GM21515 (cell line): ENCODE measurements at regions not wholly inside any gene's neighbourhood (a gene's known extent, or its start where the extent isn't known, plus 50 kb on each side); places are given as distances from the start of the nearest gene placed in this dataset.

Experiments
- ATAC-seq: cut with Tn5 transposase; IDR thresholded peaks from one replicate; pipeline ENCODE4 v1.9.1; 2021; ENCODE audit not compliant: unreplicated experiment

DNA sequence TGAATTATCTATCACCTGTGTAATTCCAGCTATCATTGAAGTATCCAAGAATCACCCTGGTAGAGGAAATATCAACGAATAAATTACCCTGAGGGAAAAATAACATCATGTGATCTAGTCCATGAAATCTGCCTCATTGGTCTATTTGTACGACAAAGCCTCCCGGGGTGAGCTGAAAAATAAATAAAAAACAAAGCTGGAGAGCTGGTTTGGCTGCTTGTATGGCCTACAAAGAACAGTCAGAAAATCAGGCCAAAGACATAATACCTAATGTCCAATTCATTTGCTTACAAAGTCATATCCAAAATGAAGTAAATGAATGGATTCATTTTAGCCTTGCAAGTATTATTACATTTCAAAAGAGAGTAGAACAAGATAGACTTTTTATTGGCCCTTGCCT lies 449.9 kb downstream of the KLF12 start:
- ATAC-seq, result no peak

DNA sequence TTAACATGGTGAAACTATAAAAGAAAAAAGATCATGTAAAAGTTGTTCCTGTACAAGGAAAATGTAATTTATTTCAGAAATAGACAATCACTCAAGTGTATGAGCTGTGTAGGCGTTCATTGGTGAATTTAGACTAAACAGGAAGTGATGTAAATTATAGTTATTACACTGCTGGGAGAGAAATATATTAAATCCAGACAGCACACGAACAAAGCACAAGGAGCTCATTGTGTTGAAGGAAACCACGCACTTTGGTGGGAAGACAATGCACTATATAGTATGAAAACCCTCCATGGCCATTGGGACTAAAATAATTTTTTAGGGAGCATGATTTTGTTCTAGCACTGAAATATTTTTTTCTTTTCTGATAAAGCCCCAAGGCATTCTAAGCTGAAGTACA lies 450.5 kb downstream of the KLF12 start:
- no peak for ATAC-seq

DNA sequence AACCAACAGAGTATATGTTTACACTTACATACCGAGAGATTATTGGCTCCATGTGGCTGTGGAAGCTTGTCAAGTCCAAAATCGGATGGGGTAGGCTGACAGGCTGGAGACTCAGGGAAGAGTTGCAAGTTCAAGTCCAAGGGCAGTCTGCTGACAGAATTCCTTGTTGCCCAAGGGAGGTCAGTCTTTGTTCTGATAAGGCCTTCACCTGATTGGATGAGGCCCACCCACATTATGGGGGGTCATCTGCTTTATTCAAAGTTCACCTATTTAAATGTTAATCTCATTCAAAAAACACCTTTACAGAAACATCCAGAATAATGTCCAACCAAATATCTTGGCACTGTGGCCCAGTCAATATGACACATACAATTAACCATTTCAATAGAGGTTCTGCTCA lies 452.4 kb downstream of the KLF12 start:
- no peak for ATAC-seq

DNA sequence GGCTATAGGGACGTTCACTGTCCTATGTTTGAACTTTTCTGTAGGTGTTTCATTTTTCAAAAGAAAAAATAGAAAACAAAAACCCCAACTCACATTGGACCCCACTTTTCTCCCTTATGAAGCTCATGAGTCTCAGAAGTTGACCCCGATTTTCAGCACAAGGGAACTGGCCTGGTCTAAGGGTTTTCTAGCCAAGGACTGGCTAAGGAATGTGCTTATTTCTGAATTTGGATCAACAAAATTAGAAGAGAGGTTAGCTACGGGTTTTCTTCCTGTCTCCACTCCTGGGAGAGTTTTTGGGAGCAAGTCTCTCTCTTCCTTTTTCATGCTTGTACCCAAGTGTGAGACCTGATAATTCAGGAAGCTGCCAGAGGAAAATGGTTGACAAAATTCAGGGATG lies 453.2 kb downstream of the KLF12 start:
- ATAC-seq, result no peak

DNA sequence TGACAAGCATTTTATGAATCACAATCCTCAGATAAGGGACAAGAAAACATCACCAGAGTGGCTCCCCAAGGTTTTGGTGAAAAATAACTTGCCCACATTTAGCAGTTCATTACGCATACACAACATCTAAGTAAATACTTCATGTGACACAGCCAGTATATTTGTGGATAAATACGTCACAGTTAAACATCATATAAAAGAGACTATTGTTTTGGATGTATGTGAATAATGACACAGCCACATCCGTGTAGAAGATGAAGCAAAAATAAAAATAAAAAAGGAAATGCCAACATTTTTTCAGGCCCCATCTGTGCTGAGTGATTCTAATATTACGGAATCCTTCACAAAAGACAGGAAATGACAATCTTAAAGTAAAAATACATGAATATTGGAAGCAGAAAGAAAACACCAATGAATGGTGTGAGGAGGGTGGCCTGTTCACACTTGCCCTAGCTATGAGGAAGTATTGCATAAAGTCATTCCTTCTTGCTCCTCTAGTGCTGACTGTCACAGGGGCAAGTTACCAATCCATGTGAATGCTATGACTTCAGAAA lies 457.1 kb downstream of the KLF12 start:
- no peak for ATAC-seq

DNA sequence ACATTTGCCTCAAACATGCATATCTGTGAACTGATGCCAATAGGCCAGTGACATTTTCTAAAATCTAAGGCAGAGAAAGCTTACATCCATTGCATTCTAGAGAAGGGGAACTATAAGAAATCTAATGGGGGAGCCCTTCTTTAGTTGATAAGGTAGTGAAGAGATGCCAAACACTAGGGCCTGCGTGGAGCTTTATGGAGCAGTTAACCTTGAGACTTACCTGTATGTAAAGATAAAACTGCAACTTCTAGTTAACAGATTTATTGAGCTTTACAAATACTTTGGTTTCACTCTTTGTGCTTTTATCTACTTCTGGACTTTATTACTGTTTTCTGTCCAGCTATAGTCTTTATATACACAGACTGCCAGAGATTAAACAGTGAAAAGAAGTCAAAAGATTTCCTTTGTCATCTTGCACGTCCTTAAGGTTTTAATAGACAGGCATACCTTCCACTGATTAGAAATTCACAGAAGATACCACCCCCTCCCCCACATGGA lies 457.6 kb downstream of the KLF12 start:
- ATAC-seq, result no peak

DNA sequence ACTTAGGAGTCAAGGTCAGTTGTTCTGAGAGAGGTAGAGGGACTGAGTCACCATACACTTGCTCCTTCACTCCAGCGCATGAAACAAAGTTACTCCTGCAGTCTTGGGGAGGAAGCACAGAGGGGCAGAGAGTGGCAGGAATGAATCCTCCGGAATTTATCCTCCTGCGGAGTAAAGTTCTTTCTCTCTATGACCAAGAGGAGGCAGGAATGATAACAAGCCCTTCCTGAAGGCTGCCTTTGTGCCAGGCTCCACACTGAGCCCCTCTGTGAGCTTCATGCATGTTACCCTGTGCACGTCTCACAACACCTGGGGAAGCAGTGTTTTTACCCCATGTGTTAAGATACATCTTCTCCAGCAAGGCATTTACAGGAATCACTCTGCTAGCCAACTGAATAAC lies 458.4 kb downstream of the KLF12 start:
- ATAC-seq, result no peak

DNA sequence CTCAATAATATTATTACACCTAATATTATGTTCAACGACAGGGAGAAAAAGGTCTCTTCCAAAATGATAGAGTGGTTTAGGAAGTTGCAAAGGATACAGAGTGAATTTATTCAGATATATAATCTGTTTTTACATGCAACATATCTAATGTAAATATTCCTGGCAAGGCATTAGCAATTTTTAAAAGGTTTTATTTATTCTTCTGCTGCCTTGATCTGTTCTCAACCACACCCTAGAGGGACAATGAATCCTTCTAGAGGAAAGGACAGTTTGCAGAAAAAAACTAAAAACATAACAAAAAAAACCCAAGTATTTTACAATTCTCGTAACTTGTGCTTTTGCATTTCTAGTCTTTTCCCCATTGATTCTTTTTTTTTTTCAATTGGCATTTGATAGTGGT lies 459.6 kb downstream of the KLF12 start:
- ATAC-seq, result no peak

DNA sequence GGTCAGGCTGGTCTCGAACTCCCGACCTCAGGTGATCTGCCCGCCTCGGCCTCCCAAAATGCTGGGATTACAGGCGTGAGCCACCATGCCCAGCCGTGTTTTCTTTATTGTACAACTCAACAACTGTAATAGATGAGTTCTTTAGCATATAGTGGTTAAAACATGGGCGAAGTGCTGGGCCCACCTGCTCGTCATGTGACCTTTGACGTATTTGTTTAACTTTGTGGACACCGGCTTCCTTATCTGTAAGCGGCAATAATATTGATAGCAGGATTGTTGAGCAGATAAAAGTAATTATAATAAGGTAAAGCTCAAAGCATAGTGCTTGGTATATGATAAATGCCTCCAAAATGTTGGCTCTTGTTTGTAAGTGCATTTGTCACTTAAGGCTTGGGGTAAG lies 460.3 kb downstream of the KLF12 start:
- ATAC-seq, result no peak

DNA sequence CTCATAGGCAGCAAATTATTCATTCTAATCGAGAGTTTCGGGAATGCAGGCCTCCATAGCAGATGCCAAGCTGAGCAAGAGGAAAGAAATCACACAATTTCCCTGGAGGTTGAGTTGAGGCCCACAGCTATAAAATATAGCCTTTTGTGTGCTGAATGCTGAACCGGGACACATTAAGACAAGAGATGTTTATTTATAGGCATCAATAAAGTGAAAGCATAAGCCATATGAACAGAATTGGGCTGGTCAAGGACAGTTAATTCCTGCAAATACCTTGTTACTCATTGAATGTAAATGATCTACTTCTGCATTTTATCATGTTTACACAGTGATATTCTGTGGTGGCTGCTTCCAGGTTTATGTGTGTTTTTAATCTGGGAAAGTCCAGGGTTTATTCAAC lies 461.7 kb downstream of the KLF12 start:
- no peak for ATAC-seq

DNA sequence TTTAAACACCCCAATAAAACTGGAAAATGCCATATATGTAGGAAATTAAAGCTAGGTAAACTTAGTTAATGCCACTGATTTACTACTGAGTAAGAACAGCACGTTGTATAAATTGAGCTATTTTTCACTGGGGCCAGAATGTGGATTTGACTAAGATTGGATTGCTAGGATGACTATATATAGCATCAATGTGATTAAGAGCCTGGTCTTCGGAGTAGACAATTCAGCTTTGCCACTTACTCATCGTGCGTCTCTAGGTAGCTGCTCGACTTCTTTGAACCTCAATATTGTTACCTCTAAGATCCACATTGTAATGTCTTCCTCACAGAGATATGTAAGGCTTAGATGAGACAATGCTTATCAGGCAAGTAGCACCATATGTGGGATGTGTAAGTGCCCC lies 462.5 kb downstream of the KLF12 start:
- no peak for ATAC-seq

DNA sequence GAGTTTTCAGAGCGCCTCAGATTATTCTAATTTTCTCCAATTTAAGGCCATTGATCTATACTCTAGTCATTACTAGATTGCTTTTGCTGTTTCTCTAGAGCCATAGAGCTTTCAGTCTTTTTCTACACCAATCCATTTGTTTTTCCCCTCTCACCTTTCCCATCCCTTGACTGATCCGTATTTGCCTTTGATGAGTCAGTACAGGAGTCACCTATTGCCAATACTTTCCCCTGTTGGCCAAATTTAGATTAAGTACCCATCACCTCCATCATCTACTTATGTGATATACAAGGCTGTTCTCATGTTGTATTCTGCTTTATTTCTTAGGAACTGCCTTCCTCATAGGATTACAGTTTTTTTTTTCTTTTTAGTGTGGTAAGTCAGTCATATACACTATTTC lies 463.2 kb downstream of the KLF12 start:
- ATAC-seq, result no peak

DNA sequence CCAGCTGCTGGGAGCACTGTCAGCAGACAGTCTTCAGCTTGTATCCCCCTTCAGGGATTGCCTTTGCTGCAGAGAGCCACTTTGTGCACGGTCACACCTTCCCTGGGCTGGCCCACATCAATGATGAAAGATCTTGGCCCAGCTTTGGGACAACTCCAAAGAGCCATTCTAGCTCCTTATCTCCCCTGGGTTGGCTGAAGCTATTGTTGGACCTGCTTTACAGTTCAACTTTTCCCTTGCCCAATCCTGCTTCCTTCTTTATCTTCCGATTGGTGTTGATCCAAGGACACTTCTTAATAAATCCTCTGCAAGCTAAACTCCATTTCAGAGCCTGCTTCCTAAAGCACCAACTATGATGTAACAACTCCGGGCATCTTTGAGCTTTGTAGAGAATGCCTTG lies 466.4 kb downstream of the KLF12 start:
- ATAC-seq, result no peak

DNA sequence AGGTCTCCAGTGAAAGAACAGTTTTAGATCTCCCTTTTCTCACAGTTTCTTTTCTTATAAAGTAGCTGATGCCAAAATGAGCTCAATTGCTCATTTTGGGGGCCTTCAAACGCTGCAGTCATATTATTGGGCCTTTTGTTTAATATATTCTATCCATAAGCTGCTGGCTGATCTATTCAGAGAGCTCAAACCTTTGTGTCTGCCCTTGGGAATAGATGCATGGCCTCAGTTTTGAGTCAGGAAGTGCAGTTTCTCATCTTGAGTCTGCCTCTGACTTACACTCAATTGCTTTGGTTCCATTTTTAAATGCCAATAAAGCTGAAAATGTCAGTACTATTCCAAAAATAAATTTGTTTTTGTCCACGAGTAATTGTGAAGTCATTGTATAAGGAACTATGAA lies 468.9 kb downstream of the KLF12 start:
- no peak for ATAC-seq

DNA sequence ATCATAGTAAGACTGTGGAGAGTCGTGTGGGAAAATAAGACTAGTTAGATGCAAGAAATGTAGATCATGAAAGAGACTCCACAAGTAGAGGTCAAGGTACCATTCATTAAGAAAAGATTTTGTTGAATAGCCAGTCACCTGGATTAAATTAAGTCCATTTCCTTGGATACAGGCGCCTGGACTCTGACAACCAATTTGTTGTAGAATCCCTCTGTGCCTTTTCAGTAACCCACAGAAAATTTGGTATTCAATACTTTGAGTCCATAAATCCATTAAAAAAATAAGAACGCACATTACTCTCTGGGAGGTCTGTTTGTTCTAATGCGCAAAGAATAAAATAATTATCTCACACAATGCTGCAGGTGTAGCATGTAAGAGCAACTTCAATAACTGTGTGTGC lies 469.4 kb downstream of the KLF12 start:
- ATAC-seq, result no peak

DNA sequence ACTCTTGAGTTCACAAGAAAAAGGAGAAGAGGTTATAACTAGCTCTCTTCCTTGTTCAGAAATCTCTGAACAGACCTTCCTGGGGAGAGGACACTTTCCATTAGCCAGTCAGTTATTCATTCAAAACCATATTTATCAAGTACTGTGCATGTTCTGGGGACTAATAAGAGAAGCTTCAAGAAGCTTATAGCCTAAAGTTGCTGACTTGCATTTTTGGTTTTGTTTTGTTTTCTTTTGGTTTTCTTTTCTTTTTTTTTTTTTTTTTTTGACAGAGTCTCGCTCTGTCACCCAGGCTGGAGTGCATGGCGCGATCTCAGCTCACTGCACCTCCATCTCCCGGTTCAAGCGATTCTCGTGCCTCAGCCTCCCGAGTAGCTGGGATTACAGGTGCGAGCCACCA lies 471.4 kb downstream of the KLF12 start:
- no peak for ATAC-seq

DNA sequence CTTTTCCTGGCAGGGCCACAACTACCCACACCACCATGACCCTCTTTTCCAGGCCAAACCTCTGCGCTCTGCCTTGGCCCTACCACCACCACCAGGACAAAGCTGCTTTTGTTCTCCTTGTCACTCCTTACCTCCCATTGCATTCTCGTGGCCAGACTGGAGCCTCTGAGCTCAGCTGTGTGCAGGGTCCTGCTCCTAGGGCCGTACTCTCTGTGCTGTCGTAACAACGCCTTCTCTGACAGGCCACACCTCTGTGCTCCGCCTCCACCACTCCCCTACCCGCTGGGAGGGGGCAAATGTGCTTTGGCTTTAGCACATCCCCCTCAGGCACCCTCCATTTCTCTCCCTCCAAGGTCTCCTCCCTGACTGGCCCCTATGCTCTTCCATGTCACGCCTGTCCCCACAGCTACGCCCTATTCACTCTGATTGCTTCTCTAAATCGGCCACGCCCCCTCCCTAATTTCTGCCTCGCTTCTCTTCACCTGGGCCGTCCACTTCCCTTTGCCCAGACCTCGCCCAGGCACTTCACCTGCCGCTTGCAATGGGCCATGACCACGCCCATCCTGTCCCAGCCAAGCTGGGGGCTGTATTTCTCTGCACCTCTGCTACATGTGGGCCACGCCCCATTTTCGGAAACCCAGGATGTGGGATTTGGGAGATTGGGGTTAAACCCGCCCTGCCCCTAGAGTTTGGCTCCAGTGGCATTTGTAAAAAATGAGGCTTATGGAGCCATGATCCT lies 472.3 kb downstream of the KLF12 start:
- no peak for ATAC-seq

DNA sequence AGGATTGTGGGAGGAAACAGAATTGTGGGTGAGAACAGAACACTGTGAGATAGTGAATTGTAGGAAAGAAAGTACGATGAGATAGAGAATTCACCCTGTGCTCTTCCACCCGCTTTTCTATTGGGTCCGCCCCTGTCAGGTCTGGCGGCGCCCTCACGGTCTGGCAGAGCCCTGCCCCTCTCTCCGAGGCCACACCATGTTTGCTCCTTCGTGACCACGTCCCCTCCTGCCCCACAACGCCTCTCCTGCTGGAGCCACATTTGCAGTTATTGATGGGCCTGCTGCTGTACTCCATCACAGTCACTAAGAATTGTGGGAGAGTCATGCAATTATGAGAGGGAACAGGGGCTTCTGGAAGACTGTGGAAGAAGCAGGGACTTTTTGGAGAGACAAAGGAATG lies 473.1 kb downstream of the KLF12 start:
- ATAC-seq, result no peak

DNA sequence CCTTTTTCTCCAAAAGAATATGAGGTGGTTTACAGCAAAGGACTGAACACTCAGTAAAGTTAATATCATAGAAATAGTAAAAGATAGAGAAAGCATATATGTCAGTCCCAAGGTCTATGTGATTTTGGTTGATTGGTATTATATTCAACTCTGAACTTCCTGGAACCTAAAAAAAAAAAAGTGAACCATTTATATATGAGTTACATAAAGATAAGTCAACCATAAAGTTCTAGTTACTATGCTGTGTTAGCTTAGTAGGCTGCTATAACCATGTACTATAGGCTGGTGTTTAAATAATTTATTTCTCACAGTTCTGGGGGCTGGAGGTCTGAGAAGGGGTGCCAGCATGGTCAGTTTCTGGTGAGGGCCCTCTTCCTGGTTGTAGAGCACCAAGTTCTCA lies 475.6 kb downstream of the KLF12 start:
- ATAC-seq, result no peak

DNA sequence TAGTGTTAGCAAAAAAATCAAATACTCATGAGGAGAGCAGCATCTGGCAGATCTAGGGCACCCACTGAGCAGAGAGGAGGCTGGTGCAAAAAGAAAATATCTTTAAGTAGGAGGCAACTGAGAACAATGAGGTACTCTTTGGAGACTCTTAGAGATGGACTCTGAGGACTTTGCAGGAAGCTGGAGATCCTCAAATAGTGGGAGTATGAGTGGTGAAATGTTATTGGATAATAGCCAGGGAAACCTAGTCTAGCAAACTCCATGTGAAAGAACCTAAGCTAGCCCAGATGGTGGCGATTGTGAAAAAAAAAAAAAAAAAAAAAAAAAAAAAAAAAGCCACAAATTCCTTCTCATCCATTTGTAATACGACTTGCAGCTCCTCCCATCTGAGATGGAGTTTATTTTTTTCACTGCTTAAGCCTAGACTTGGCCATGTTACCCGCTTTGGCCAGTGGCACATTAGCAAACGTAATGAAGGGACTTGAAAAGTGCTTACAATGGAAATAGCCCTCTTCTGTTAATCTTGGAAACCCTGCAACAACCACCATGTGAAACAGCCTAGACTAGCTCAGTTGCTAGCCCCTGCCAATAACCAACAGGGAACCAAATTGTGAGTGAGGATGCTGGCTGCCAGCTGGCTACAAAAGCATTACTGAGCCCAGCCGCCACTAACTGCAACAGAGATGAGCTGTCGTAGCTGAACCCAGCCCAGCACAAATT lies 476.2 kb downstream of the KLF12 start:
- no peak for ATAC-seq

DNA sequence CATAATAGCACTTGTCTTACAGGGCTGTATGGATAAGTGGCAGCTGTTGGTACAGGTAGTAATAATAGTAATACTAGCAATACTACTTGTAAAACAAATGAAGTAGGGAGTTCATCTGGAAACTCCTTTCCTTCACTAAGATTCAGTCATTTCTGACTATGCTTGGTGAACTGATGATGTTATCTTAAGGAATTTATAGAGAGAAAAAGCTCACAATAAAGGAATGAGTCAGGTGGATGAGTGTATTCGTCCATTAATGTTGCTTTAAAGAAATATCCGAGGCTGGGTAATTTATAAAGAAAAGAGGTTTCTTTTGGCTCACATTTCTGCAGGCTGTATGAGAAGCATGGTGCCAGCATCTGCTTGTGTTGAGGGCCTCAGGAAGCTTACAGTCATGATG lies 477.3 kb downstream of the KLF12 start:
- ATAC-seq, result no peak

DNA sequence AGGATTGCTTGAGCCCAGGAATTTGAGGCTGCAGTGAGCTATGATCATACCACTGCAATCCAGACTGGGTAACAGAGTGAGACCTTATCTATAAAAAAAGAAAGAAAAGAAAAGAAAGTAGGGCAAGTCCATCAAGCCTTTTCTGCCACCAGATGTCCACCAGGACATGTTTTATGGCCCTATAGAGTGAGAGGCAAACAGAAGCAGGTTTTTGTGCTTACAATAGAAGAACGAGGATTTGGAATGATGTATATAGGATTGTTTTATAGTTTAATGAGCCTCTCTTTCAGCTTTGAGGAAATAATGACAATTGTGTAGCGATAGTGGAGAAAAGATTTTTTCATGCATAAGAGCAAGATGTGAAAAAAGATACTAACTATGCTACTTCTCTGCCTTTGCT lies 480.5 kb downstream of the KLF12 start:
- no peak for ATAC-seq
